Neural cell (in vitro differentiated cells): ENCODE measurements at regions not wholly inside any gene's neighbourhood (a gene's known extent, or its start where the extent isn't known, plus 50 kb on each side); places are given as distances from the start of the nearest gene placed in this dataset.

Experiments used
- EZH2 ChIP-seq: fragments of 200-600, 300-800 bp; shearing (Covaris generic), sonication (generic); IDR thresholded peaks from 2 replicates; pipeline ENCODE4 v1.6.1; 2014; ENCODE audit warnings: antibody characterized with exemption, low read length, borderline replicate concordance, mild to moderate bottlenecking; ENCODE audit not compliant: insufficient read depth, poor library complexity, severe bottlenecking
- POLR2AphosphoS5 ChIP-seq: IDR thresholded peaks from 2 replicates; pipeline ENCODE4 v1.6.1; 2012

- no peak for TF ChIP-seq POLR2AphosphoS5
- no peak for TF ChIP-seq EZH2
Measured at GRCh38 chr12:65616022-65616421, 208.3 kb upstream of the HMGA2 start.
